H9 (cell line): ENCODE measurements at regions not wholly inside any gene's neighbourhood (a gene's known extent, or its start where the extent isn't known, plus 50 kb on each side); places are given as distances from the start of the nearest gene placed in this dataset.

Experiments used
- DNase-seq: peaks from one replicate; pipeline ENCODE4 v3.0.0-alpha.2; 2017
- H2AFZ ChIP-seq: one replicate; pipeline ENCODE4 v1.6.1; 2013; ENCODE audit warnings: mild to moderate bottlenecking, low read length, control low read depth, moderate library complexity
- H2AK5ac ChIP-seq: 2 replicates; pipeline ENCODE4 v1.6.1; 2013; ENCODE audit warnings: low read length, control low read depth, mixed read lengths; ENCODE audit not compliant: insufficient read length
- H2BK120ac ChIP-seq: one replicate; pipeline ENCODE4 v1.6.1; 2013; ENCODE audit warnings: low read depth, mild to moderate bottlenecking, low read length, control low read depth, inconsistent platforms; ENCODE audit not compliant: poor library complexity, severe bottlenecking
- H2BK12ac ChIP-seq: 2 replicates; pipeline ENCODE4 v1.6.1; 2013; ENCODE audit warnings: low read length, control low read depth, mixed read lengths, low read depth; ENCODE audit not compliant: insufficient read length
- H2BK15ac ChIP-seq: 2 replicates; pipeline ENCODE4 v1.6.1; 2013; ENCODE audit warnings: low read depth, low read length, control low read depth
- H2BK20ac ChIP-seq: one replicate; pipeline ENCODE4 v1.6.1; 2013; ENCODE audit warnings: low read depth, mild to moderate bottlenecking, low read length, control low read depth, inconsistent platforms; ENCODE audit not compliant: poor library complexity, severe bottlenecking
- H2BK5ac ChIP-seq: 2 replicates; pipeline ENCODE4 v1.6.1; 2013; ENCODE audit warnings: low read length, control low read depth, mixed read lengths; ENCODE audit not compliant: insufficient read length
- H3K14ac ChIP-seq: 2 replicates; pipeline ENCODE4 v1.6.1; 2013; ENCODE audit warnings: low read length, control low read depth; ENCODE audit not compliant: insufficient read depth
- H3K18ac ChIP-seq: 2 replicates; pipeline ENCODE4 v1.6.1; 2013; ENCODE audit warnings: low read depth, mild to moderate bottlenecking, mixed read lengths, low read length, control low read depth; ENCODE audit not compliant: insufficient read length
- H3K23ac ChIP-seq: 2 replicates; pipeline ENCODE4 v1.6.1; 2013; ENCODE audit warnings: low read length, control low read depth, mixed read lengths, low read depth; ENCODE audit not compliant: insufficient read length
- H3K23me2 ChIP-seq: 2 replicates; pipeline ENCODE4 v1.6.1; 2013; ENCODE audit warnings: low read depth, mild to moderate bottlenecking, mixed read lengths, low read length, control low read depth; ENCODE audit not compliant: insufficient read length, poor library complexity, severe bottlenecking
- H3K27ac ChIP-seq: 2 replicates; pipeline ENCODE4 v1.5.1; 2013; ENCODE audit warnings: low read length, control low read depth, mixed read lengths, low read depth; ENCODE audit not compliant: insufficient read length
- H3K27me3 ChIP-seq: 2 replicates; pipeline ENCODE4 v1.6.1; 2013; ENCODE audit warnings: low read length, control low read depth, inconsistent platforms; ENCODE audit not compliant: insufficient read depth
- H3K4ac ChIP-seq: 2 replicates; pipeline ENCODE4 v1.6.1; 2013; ENCODE audit warnings: low read depth, mild to moderate bottlenecking, control low read depth, inconsistent platforms, low read length, moderate library complexity
- H3K4me1 ChIP-seq: 2 replicates; pipeline ENCODE4 v1.6.1; 2013; ENCODE audit warnings: low read length, control low read depth, inconsistent platforms; ENCODE audit not compliant: insufficient read depth
- H3K4me2 ChIP-seq: 2 replicates; pipeline ENCODE4 v1.6.1; 2013; ENCODE audit warnings: low read length, control low read depth, mixed read lengths; ENCODE audit not compliant: insufficient read length, insufficient read depth
- H3K56ac ChIP-seq: 2 replicates; pipeline ENCODE4 v1.6.1; 2013; ENCODE audit warnings: low read depth, mild to moderate bottlenecking, mixed read lengths, low read length, control low read depth; ENCODE audit not compliant: insufficient read length
- H3K79me1 ChIP-seq: 2 replicates; pipeline ENCODE4 v1.6.1; 2013; ENCODE audit warnings: low read depth, mild to moderate bottlenecking, moderate library complexity, low read length, control low read depth, inconsistent platforms; ENCODE audit not compliant: insufficient read depth, poor library complexity, severe bottlenecking
- H3K79me2 ChIP-seq: 2 replicates; pipeline ENCODE4 v1.6.1; 2013; ENCODE audit warnings: low read length, control low read depth, inconsistent platforms; ENCODE audit not compliant: insufficient read depth
- H3K9ac ChIP-seq: 2 replicates; pipeline ENCODE4 v1.6.1; 2013; ENCODE audit warnings: low read length, control low read depth, mixed read lengths; ENCODE audit not compliant: insufficient read length; ENCODE audit errors: extremely low read depth
- H3K9me3 ChIP-seq: one replicate; pipeline ENCODE4 v1.6.1; 2013; ENCODE audit warnings: low read depth, low read length, inconsistent platforms; ENCODE audit not compliant: control insufficient read depth
- H3T11ph ChIP-seq: one replicate; pipeline ENCODE4 v1.6.1; 2013; ENCODE audit warnings: mild to moderate bottlenecking, low read length, control low read depth, inconsistent platforms
- H4K20me1 ChIP-seq: one replicate; pipeline ENCODE4 v1.6.1; 2013; ENCODE audit not compliant: control insufficient read depth, insufficient read length, insufficient read depth
- H4K5ac ChIP-seq: 2 replicates; pipeline ENCODE4 v1.6.1; 2013; ENCODE audit warnings: low read depth, mild to moderate bottlenecking, mixed read lengths, low read length, control low read depth; ENCODE audit not compliant: insufficient read length
- H4K8ac ChIP-seq: replicated peaks from 2 replicates; pipeline ENCODE4 v1.6.1; 2013; ENCODE audit warnings: low read length, control low read depth, mixed read lengths, low read depth; ENCODE audit not compliant: insufficient read length
- H4K91ac ChIP-seq: 2 replicates; pipeline ENCODE4 v1.6.1; 2013; ENCODE audit warnings: low read depth, mild to moderate bottlenecking, moderate library complexity, mixed read lengths, low read length, control low read depth; ENCODE audit not compliant: insufficient read length
- H3K27ac Mint-ChIP-seq, 3 experiments: 2 replicates in 2 of 3; 3 replicates in 1 of 3; pipeline ENCODE4 v1.8.0; 2020 to 2021; ENCODE audit warnings: mixed read lengths in 3 of 3, mild to moderate bottlenecking in 1 of 3, moderate library complexity in 1 of 3
- H3K27me3 Mint-ChIP-seq: 2 replicates; pipeline ENCODE4 v1.8.0; 2021; ENCODE audit warnings: low read depth, mild to moderate bottlenecking, moderate library complexity, mixed read lengths
- H3K36me3 Mint-ChIP-seq, 3 experiments: 2 replicates in 2 of 3; 3 replicates in 1 of 3; pipeline ENCODE4 v1.8.0; 2020 to 2021; ENCODE audit warnings: low read depth in 3 of 3, mixed read lengths in 3 of 3; ENCODE audit not compliant: insufficient read depth in 1 of 3
- H3K4me1 Mint-ChIP-seq, 2 experiments: 2 replicates each; pipeline ENCODE4 v1.8.0; 2020; ENCODE audit warnings: mixed read lengths in 2 of 2
- H3K4me3 Mint-ChIP-seq, 2 experiments: 2 replicates in 1 of 2; 3 replicates in 1 of 2; pipeline ENCODE4 v1.8.0; 2020 to 2021; ENCODE audit warnings: mild to moderate bottlenecking in 2 of 2, mixed read lengths in 2 of 2, moderate library complexity in 1 of 2
- H3K9me3 Mint-ChIP-seq, 2 experiments: 2 replicates in 1 of 2; 3 replicates in 1 of 2; pipeline ENCODE4 v1.8.0; 2020; ENCODE audit warnings: mild to moderate bottlenecking in 2 of 2, mixed read lengths in 2 of 2, moderate library complexity in 1 of 2
- WGBS: extraction: QIAGEN DNeasy Blood & Tissue Kit; methylation state at CpG from one replicate; pipeline ENCODE4 v1.1.7; 2013; ENCODE audit warnings: missing lambda C conversion rate, low lambda C conversion rate, mixed read lengths; ENCODE audit not compliant: insufficient read length; ENCODE audit errors: extremely low coverage; 5-methylcytosine and 5-hydroxymethylcytosine counted together
- TF ChIP-seq, protein P1 (sequence below): fragments of 200-600 bp; sonication (generic); conservative IDR thresholded peaks from 3 replicates; pipeline ENCODE4 v1.8.0; 2021; ENCODE audit warnings: antibody characterized with exemption, mild to moderate bottlenecking

DNA sequence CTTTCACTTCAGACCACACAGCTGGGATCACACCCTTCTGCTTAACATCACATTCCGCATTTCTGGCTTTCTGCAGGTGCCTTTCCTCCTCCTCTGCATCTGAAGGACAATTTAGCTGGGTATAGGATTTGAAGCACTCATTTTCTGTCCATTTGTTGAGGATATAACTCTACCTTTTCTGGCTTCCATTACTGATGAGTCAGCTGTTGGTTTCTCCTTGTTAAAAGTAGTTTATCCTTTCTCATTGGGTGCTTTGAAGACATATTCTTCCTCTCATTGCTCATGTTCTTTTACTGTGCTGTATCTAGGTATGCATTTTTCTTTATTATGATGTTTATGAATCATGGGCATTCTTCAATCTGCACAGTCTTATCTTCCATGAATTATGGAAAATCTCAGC lies 199.3 kb upstream of the SOX1 start:
- no peak for DNase-seq
- H3K36me3 Mint-ChIP-seq = peaks cover 0 to 6% (median 0%) of the 10 kb centered on the region in 3 experiments; a peak in 2 of 7 replicates
- H3K27me3 Mint-ChIP-seq = peaks cover 46% of the 10 kb centered on the region

More for the DNA sequence above, 199.3 kb upstream of the SOX1 start:
- Histone ChIP-seq H3K56ac (no peak overlapping the region), H3T11ph (no peak overlapping the region), H3K79me1 (no peaks in the 10 kb centered on the region), H2AFZ (no peak overlapping the region), H4K91ac (no peak overlapping the region), H3K4ac (no peak overlapping the region), H3K14ac (no peak overlapping the region), H3K18ac (no peak overlapping the region), H3K9ac (no peak overlapping the region), H2BK15ac (no peak overlapping the region), H4K5ac (no peak overlapping the region), H3K79me2 (no peaks in the 10 kb centered on the region), H3K4me1 (no peaks in the 10 kb centered on the region), H2BK5ac (no peak overlapping the region), H2BK12ac (no peak overlapping the region), H3K27ac (no peak overlapping the region), H3K4me2 (no peak overlapping the region), H4K8ac (no peak overlapping the region), H3K27me3 (no peaks in the 10 kb centered on the region), H2BK20ac (no peak overlapping the region), H4K20me1 (no peaks in the 10 kb centered on the region), H3K23ac (no peak overlapping the region), H2BK120ac (no peak overlapping the region), H3K9me3 (no peaks in the 10 kb centered on the region), H3K23me2 (no peaks in the 10 kb centered on the region), H2AK5ac (no peak overlapping the region)
- WGBS = no CpG with 5 or more reads among the region's 1 CpG
- TF ChIP-seq, protein P1, sequence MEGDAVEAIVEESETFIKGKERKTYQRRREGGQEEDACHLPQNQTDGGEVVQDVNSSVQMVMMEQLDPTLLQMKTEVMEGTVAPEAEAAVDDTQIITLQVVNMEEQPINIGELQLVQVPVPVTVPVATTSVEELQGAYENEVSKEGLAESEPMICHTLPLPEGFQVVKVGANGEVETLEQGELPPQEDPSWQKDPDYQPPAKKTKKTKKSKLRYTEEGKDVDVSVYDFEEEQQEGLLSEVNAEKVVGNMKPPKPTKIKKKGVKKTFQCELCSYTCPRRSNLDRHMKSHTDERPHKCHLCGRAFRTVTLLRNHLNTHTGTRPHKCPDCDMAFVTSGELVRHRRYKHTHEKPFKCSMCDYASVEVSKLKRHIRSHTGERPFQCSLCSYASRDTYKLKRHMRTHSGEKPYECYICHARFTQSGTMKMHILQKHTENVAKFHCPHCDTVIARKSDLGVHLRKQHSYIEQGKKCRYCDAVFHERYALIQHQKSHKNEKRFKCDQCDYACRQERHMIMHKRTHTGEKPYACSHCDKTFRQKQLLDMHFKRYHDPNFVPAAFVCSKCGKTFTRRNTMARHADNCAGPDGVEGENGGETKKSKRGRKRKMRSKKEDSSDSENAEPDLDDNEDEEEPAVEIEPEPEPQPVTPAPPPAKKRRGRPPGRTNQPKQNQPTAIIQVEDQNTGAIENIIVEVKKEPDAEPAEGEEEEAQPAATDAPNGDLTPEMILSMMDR = no peak
- H3K27ac Mint-ChIP-seq = no peak overlapping the region
- peaks cover 0 to 5% of the 10 kb centered on the region in 2 experiments; a peak in 2 of 4 replicates for H3K4me1 Mint-ChIP-seq
- no peak overlapping the region for H3K4me3 Mint-ChIP-seq
- H3K9me3 Mint-ChIP-seq = peaks cover 6 to 13% of the 10 kb centered on the region in 2 experiments; a peak in 2 of 5 replicates
